ENCODE measurements at regions not wholly inside any gene's neighbourhood (a gene's known extent, or its start where the extent isn't known, plus 50 kb on each side); places are given as distances from the start of the nearest gene placed in this dataset.

- Histone ChIP-seq H3K9me3 (no peaks in the 10 kb centered on the region), H3K4me2 (no peak overlapping the region), H3K27ac (no peak overlapping the region), H3K4me1 (no peaks in the 10 kb centered on the region), H3K4me3 (no peak overlapping the region)
- DNase-seq (ENCODE audit: low read depth in 1 of 2, low spot score in 1 of 2) (no peak), ATAC-seq (no peak), FAIRE-seq (no peak)
- ChIA-PET CTCF (interaction anchor here (0.8 to 1.6 kb wide), 6 partner anchors 8 to 393 kb away, joined by 3 to 6 read pairs (median 4); no protein-coding TSS in a partner anchor), POLR2A (no interaction called here)
- TF ChIP-seq KDM1A (IDR thresholded peaks at IDR 0.05; ENCODE audit: low read depth) (no peak), HMGXB4 (CRISPR knock-in tag; IDR thresholded peaks at IDR 0.05; ENCODE audit: borderline replicate concordance) (no peak), ATOH8 (CRISPR knock-in tag; IDR thresholded peaks at IDR 0.05; ENCODE audit: low read depth) (no peak), RAD21 (conservative IDR thresholded peaks at IDR 0.05 in 1 of 2, IDR thresholded peaks at IDR 0.05 in 1 of 2) (no peak), JUN (IDR thresholded peaks at IDR 0.05) (no peak), CBX2 (IDR thresholded peaks at IDR 0.05; ENCODE audit: borderline replicate concordance, low read depth) (no peak), E2F6 (IDR thresholded peaks at IDR 0.05; ENCODE audit: borderline replicate concordance, low read depth) (no peak), HDAC2 (IDR thresholded peaks at IDR 0.05) (no peak)
- WGBS (ENCODE audit: missing lambda C conversion rate): 63% methylated on average over 4 of the region's 4 CpGs
Observed at GRCh38 chr2:176533505-176534193, 264.4 kb downstream of the MTX2 start.

GRCh38 chr2:176534798-176535466, 265.7 kb downstream of the MTX2 start:
- no peak overlapping the region for H3K27ac ChIP-seq
- H3K4me2 ChIP-seq: no peak overlapping the region
- WGBS (ENCODE audit: missing lambda C conversion rate): 72% methylated on average over 9 of the region's 9 CpGs
- no peaks in the 10 kb centered on the region for H3K4me1 ChIP-seq
- no peak overlapping the region for H3K4me3 ChIP-seq
- ATAC-seq (no peak), DNase-seq (ENCODE audit: low read depth in 1 of 2, low spot score in 1 of 2) (no peak), FAIRE-seq (no peak)
- ChIA-PET CTCF (interaction anchor here (0.6 to 1.6 kb wide), 6 partner anchors 8 to 394 kb away, joined by 3 to 6 read pairs (median 4); no protein-coding TSS in a partner anchor), POLR2A (no interaction called here)
- no peaks in the 10 kb centered on the region for H3K9me3 ChIP-seq
- TF ChIP-seq PBX3 (IDR thresholded peaks at IDR 0.05) (no peak), POLR2AphosphoS2 (conservative IDR thresholded peaks at IDR 0.05; ENCODE audit: low read length) (no peak), CBX8 (IDR thresholded peaks at IDR 0.05) (no peak), PHF8 (IDR thresholded peaks at IDR 0.05; ENCODE audit: borderline replicate concordance, low read depth) (no peak), CHD4 (IDR thresholded peaks at IDR 0.05; ENCODE audit: borderline replicate concordance) (no peak), BCL3 (IDR thresholded peaks at IDR 0.05) (no peak), FOSB (CRISPR knock-in tag; IDR thresholded peaks at IDR 0.05) (no peak), REST (IDR thresholded peaks at IDR 0.05) (no peak), SREBF2 (IDR thresholded peaks at IDR 0.05) (no peak), ELK1 (IDR thresholded peaks at IDR 0.05; ENCODE audit: low read depth, low read length) (no peak), CTCF (IDR thresholded peaks at IDR 0.05) (no peak), TP53 (CRISPR knock-in tag; IDR thresholded peaks at IDR 0.05) (no peak), FOSL2 (IDR thresholded peaks at IDR 0.05) (no peak), FOSL2 (CRISPR knock-in tag; IDR thresholded peaks at IDR 0.05) (no peak)

All from A549 (cell line).